GM18520 (cell line): ENCODE measurements at regions not wholly inside any gene's neighbourhood (a gene's known extent, or its start where the extent isn't known, plus 50 kb on each side); places are given as distances from the start of the nearest gene placed in this dataset.
"Not testable (repeated sequence)": the region's sequence is repeated elsewhere in the genome, so short reads cannot be mapped to it uniquely, and the experiment has no call there.

ENCODE experiments used
- ATAC-seq: cut with Tn5 transposase; IDR thresholded peaks from one replicate; pipeline ENCODE4 v1.9.1; 2021; ENCODE audit not compliant: unreplicated experiment

DNA sequence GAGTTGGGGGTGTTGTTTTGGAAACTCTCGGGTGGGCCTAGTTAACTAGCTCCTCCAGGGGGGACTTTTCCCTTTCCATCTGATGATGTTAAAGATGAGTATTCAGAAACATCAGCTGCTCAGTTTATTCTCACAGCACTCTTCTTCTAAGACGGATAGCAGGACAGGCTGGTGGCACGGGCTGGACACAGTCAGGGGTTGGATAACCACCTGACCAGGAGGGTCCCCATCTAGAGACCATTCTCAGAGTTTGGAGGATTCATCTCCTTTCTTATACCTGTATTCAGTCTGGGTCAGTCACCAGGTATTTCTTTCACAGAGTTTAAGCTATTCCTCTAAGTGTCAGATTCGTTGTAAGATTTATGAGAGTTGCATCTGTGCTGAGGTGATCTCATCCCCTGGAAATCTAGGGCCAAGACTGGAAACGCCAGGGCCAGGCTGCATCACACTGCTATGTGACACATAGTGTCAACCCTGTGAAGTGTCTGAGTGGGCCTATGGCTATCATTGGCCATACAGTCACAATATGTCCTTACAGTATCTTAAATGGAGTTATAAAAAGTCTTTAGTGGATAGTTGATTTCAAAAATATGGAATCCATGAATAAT, 111.7 kb downstream of the FAM50B start:
- ATAC-seq: no peak

DNA sequence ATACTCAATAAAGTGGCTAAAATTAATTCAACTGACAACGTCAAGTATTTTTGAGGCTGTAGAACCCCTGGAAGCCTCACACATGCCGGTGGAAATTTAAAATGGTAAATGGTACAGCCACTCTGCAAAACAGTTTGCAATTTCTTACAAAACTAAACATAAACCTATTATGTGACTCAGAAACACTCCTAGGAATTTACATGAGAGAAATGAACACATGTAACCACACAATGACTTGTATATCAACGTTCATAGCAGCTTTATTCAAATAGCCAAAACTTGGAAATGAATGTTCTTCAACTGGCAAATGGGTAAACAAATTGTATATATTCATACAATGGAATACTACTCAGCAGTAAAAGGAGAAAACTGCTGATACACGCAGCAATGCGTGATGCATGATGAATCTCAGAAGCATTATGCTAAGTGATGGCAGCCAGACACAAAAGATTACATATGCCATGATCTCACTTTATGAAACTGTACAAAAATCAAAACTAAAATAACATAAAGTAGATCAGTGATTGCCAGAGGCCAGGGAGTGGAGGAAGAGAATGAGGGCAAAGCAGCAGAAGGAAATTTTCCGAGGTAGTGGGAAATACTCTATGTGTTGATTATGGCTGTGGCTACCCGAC, 112.5 kb downstream of the FAM50B start:
- no peak for ATAC-seq

DNA sequence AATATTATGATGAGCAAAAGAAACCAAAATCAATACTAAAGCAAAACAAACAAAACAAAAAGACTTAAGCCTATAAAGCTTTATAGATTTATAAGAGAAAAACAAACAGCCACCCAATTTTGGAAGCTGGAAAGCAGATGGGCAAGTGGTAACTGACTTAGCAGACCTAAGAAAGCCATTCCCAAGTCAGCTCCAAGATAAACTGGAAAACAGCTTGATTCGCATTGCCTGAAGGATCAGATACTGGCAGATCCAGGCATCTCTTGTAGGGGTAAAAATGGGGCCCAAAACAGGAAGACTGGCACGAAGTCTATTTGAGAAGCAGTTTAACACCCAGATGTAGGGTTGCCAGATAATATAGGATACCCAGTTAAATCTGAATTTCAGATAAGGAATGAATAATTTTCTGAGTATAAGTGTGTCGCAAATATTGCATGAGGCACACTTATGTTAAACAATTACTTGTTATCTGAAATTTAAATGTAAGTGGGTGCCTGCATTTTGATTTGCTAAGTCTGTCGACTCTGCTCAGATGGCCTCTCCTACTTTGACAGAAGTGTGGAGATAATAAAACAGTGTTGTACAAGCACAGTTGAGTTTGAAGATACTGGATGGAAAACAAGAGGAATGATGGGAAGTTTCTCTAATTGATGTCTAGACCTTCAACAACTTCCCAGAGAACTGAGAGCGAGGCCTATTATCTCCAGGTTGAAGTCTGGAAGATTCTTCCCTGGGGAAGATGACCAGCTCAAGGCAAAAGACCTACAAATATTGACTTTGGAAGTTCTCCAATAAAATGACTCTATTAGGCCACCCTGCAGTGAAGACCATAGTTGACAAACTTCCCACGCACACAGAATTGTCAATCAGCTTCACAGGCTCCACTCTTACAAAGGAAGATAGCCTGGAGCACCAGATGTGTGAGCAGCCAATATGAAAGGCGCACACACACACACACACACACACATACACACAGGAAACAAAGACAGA, 113.4 kb downstream of the FAM50B start:
- no peak for ATAC-seq

DNA sequence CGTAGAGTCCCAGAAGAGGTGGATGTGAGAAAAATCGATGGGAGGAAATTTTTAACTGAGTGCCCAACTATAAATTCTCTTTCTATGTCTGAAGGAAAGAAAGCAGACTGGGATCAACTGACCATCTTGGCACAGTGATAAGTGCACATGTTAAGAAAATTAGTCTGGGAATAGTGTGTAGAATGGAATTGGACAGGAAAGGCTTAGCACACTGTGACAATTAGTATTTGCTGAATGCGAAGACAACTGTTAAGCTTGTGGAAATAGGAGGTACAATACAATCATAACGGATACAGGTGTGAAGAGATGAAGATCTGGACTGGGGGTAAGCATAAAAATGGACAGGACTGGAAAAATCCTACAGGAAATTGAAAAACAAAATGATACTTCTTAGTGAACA, 114.3 kb downstream of the FAM50B start:
- ATAC-seq: no peak

DNA sequence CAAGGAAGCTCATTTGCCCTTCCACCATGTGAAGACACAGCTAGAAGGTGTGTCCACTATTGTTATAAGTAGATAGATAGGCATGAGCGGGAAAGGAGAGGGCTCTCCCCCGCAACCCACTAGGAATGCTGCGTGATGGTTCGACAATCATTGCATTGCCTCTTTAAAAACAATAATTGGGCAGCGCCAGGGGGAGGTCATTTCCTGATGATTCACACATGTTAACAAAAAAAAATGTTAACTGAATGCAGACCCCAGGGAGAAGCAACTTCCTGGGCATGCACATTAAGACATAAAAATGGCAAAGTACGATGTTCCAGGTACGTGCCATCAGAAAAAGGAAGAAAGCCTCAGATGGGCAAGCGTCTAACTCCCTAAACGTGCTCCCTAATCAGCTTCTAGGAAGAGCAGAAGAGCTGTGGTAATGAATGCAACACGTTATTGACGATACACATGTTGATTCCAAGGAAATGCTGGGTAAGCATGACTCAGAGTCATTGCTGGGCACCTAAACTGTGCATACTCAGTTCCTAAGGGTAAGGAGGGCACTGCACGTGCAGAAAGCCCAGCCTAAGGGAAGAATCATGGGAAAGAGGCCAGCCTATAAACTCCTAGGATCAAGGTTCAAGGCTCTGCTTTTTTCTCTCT, 113.7 kb downstream of the FAM217A start:
- ATAC-seq: no peak

DNA sequence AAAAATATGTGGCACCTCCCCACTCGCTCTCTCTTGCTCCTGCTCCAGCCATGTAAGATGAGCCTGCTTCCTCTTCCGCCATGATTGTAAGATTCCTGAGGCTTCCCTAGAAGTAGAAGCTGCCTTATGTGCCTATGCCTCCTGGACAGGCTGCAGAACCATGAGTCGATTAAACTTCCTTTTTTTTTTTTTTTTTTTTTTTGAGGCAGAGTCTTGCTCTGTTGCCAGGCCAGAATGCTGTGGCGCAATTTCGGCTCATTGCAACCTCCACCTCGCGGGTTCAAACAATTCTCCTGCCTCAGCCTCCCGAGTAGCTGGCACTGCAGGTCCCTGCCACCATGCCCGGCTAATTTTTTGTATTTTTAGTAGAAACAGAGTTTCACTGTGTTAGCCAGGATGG, 112.5 kb downstream of the FAM217A start:
- no peak for ATAC-seq

DNA sequence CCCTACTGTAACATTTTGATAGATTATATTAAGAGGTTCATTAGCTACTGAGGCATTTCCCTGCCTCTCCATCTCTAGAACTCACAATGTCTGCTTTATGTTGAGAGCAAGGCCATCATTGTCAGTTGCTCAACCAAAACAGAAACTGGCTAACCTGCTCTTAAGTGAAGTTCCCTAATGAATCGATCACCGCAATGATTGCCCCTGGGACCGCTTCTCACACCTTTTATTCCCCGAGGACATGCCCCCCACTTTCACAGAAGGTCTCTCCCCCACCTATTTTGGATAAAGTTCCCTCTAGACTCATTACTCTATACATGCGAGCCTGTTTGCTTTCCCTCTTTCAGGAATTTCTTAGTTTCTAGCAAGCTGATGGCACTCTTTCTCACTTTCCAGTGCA, 108.8 kb downstream of the FAM217A start:
- ATAC-seq: no peak

DNA sequence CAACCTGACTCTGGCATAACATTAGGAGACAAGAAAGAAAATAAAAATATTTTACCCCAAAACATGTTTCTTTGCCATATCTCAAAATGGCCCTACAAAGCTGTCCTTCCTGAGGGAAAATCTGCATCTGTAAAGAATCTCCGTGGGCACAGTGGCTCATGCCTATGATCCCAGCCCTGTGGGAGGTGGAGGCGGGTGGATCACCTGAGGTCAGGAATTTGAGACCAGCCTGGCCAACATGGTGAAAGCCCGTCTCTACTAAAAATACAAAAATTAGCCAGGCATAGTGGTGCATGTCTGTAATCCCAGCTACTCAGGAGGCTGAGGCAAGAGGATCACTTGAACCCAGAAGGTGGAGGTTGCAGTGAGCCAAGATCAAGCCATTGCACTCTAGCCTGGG, 105.8 kb downstream of the FAM217A start:
- ATAC-seq: not testable (repeated sequence)

DNA sequence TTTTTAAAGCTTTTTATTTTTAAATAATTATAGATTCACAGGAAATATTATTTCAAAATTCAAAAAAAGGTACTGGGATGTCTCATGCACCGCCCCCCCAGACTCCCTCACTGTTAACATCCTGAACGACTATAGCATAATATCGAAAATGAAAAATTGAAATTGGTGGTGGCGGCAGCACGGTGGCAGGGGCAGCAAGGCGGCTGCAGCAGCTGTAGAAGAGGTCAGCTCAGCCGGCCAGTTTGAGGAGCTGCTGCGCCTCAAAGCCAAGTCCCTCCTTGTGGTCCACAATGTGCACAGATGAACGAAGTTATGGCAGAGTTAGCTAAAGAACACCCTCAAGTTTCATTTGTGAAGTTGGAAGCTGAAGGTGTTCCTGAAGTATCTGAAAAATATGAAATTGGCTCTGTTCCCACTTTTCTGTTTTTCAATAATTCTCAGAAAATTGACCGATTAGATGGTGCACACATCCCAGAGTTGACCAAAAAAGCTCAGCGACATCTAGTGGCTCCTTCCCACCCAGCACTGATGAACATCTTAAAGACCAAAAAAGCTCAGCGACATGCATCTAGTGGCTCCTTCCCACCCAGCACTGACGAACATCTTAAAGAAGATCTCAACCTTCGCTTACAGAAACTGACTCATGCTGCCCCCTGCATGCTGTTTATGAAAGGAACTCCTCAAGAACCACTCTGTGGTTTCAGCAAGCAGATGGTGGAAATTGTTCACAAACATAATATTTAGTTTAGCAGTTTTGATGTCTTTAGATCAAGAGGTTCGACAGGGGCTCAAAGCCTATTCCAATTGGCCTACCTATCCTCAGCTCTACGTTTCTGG, 100.8 kb downstream of the FAM217A start:
- peak; percentile 49 for ATAC-seq

DNA sequence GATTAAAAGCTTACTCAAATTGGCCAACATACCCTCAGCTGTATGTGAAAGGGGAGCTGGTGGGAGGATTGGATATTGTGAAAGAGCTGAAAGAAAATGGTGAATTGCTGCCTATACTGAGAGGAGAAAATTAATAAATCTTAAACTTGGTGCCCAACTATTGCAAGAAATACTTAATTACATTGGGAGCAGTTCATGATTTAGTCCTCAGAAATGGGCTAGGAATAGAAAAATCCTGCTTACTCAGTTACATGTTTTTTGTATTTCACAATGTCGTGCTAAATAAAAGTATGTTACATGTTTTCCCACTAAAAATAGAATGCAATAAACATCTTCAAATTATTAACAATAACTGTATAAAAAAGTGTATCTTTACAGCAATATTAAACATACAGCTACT, 100.0 kb downstream of the FAM217A start:
- not testable (repeated sequence) for ATAC-seq

DNA sequence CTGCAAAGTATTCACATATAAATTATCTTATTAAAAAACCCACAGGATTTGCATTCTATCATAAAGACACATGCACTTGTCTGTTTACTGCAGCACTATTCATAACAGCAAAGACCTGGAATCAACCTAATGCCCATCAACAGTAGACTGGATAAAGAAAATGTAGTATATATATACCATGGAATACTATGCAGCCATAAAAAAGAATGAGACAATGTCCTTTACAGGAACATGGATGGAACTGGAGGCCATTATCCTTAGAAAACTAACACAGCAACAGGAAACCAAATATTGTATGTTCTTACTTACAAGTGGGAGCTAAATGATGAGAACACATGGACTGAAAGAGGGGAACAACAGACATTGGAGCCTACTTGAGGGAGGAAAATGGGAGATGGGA, 97.0 kb downstream of the FAM217A start:
- ATAC-seq: no peak

DNA sequence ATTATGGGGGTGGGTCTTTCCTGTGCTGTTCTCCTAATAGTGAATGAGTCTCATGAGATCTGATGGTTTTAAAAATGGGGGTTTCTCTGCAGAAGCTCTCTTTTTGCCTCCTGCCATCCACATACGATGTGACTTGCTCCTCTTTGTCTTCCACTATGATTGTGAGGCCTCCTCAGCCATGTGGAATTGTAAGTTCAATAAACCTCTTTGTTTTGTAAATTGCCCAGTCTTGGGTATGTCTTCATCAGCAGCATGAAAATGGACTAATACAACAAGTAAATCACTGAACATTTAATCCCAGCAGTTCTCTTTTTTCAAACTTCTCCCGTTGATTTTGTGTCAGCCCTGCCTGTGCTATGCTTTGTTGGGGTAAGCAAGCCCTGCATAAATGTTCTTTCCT, 95.2 kb downstream of the FAM217A start:
- no peak for ATAC-seq

DNA sequence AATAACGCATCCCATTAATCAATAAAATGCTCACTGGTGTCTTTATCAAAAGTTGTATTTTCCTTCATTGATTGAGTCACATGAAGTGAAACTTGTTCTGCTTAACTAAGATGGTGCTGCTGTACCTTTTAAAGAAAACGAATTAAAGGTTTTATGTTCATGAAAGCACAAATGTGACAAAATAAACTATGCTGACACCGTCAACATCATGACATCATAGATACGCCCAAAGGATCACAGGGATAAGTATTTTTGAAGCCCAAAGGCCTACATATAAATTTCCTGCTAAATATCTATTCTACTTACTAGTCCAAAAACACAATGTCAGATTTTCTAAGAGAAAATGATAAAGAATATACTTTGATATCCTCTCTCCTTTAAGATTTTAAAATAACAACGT, 94.4 kb downstream of the FAM217A start:
- ATAC-seq: no peak

DNA sequence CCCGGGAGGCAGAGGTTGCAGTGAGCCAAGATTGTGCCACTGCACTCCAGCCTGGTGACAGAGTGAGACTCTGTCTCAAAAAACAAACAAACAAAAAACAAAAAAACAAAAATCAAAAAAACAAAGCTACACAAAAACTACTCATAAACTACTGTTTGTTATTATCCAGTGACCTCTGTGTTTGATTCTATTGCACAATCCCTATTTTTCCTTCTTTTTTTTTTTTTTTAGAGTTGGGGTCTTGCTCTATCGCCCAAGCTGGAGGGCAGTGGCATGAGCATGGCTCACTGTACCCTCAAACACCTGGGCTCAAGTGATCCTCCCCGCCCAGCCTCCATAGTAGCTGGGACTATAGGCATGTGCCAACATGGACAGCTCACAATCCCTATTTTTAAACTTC, 92.7 kb downstream of the FAM217A start:
- no peak for ATAC-seq

DNA sequence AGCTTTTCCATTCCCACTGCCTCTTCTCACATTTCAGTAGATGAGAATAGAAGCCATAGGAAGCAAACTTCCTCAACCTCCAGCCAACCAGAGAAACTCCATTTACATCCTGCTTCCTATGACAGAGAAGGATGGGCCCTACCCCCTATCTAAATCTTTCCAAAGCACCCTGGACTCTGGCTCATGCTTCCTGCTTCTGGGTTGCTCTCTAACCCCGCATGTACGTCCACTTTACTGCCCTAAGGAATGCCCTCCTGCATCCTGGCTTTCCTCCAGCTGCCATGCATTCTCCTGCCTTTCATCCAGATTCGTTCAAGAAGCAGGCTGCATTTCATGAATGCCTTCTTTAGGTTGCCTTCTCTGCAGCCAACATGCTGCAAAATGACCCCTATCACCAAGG, 91.9 kb downstream of the FAM217A start:
- ATAC-seq: no peak

DNA sequence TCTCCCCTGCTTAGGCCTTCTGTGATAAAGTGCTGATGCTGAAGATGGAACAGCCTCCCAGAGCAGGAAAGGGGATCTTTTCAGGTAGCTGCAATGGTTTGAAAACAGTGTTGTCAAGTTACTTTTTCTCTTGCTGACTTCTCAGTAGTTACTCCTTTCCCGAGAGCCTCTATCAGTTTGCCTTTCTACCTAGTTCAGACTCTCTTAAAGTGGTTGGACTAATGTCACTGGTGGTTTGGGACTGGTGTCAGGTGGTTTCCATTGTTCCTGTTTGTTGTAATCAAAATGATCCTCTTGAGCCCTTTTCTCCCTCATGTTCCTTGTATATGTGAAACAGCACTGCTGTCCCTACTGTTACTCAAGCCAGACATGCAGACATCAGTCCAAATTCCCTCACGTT, 91.4 kb downstream of the FAM217A start:
- no peak for ATAC-seq

DNA sequence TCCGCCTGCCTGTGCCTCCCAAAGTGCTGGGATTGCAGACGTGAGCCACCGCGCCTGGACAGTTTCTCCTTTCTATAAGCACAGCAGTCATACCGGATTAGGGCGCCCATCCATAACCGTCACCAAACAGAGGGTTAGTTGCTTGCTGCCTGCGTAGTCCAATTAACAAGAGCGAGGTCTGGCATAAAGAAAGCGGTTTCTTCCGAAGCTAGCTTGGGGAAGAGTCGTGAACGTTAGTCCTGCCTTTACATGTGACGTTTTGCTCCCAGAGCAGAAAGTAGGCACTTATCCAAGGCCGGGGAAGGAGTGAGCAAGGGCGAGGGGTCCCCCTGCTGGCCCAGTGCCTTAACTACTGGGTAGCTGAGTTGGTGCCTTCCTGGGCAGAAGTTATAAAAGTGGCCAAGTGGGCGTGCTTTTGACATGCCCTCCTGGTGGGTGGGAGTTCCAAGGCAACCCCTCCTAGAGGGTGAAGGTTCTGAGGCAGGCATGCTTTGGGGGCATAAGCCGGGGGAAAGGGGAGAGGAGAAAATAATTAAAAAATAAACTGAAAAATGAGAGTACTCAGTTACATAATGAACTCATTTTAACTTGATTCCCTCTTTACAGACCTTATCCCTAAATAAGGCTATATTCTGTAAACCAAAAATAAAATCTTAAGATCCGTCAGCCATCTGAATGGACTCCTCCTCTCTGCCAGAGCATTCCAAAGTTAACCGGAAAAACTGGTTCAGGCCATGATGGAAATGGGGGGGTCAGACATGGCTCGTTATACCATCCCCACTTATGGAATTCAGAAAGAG, 88.0 kb downstream of the FAM217A start:
- no peak for ATAC-seq

DNA sequence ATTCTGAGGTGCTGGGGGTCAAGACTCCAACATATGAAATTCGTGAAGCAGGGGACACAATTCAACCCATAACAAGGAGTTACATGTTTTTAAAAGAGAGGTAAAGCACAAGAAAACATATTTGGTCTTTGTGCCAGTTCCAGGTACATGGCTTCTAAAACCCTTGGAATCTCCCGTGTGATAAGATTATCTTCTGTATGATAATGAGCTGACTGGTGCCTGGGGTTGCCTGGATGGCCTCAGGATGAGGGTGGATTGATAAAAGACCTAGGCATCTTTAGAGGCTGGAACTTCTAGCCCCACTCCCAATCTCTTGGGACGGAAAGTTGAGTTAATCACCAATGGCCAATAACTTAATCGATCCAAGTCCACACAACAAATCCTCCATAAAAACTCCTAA, 87.0 kb downstream of the FAM217A start:
- ATAC-seq: no peak

DNA sequence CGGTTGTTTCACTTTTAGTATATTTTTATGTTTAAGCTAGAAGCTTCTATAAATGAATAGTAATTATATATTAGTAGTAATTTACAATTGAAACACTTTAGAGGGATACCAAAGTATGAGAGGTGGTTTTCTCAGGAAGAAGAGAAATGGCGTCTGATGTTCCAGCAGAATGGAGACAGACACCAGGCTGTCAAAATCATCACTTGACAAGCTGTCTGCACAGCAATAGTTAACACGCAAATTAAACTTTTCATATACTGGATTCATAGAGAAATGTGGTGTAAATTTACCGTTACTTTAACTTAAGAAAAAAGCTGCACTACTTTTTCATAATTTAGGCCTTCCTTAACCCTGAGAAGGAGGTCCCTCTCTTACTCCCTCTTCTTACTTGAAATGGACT, 82.6 kb downstream of the FAM217A start:
- ATAC-seq: no peak
